Left ventricle myocardium inferior (tissue), 1 donor: ENCODE measurements at regions not wholly inside any gene's neighbourhood (a gene's known extent, or its start where the extent isn't known, plus 50 kb on each side); places are given as distances from the start of the nearest gene placed in this dataset.

Experiments
- DNase-seq: peaks from one replicate; pipeline ENCODE4 v3.0.0-alpha.2; 2020
- H3K27ac ChIP-seq: fragments of 200-600 bp; replicated peaks from 2 replicates; pipeline ENCODE4 v1.8.0; 2021
- H3K27me3 ChIP-seq: fragments of 200-600 bp; 2 replicates; pipeline ENCODE4 v1.8.0; 2021; ENCODE audit warnings: low read depth
- H3K36me3 ChIP-seq: fragments of 200-600 bp; 2 replicates; pipeline ENCODE4 v1.8.0; 2021
- H3K4me1 ChIP-seq: fragments of 200-600 bp; 2 replicates; pipeline ENCODE4 v1.8.0; 2021
- H3K4me3 ChIP-seq: fragments of 200-600 bp; 2 replicates; pipeline ENCODE4 v1.8.0; 2021; ENCODE audit warnings: mild to moderate bottlenecking, moderate library complexity
- H3K9me3 ChIP-seq: fragments of 200-600 bp; replicated peaks from 2 replicates; pipeline ENCODE4 v1.8.0; 2021
- CTCF ChIP-seq: fragments of 200-600 bp; IDR thresholded peaks from 2 replicates; pipeline ENCODE4 v1.8.0; 2021; ENCODE audit warnings: antibody characterized with exemption, mild to moderate bottlenecking, borderline replicate concordance
- intact Hi-C: fragments of 100-400 bp; cut with micrococcal nuclease; formaldehyde crosslinking; loops from one replicate; pipeline ENCODE4 v1.11.0; 2022
- donor health status: DM: no; HTN: yes; CAD: no; lungs with severe emphysema.

GRCh38 chr2:240209493-240209892, 69.0 kb upstream of the OTOS start:
- intact Hi-C loops, result no loop called here
- DNase-seq, result no peak
- no peak for TF ChIP-seq CTCF

DNA sequence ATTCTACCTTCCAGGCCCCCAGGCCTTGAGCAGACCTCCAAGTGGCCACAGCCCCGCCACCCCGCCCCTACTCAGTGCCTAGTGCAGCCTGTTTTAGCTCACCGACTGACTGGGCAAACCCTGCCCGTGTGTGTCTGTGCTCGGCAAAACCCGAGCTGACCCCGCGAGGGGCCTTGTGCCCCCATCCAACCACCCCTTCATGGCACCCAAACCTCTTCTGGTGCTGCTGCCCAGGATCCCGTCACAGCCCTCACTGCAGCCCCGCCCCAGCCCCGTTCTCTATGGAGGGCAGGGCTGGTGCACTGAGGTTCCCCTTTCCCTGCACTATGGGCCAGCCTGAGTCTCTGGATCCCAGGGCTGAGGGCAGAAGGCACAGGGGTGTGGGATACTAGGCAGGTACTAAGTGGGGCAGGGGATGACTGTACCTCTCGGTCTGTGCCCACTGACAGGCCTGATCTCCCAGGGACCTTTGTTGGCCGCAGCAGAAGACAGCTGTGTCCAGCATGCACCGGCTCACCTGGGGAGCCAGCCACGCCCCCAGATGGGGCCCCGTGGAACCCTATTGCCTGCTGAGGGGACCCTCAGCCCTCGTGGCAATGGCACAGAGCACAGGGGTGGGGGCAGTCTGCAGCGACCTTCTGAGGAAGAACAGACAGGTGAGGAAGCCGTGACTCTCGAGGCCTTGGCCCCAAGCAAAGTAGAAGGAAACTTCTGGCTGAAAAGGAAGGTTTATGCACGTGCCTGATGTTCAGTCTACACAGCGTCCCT, 69.9 kb upstream of the OTOS start:
- no peak for TF ChIP-seq CTCF
- no peaks in the 10 kb centered on the region for H3K36me3 ChIP-seq
- no peak overlapping the region for H3K4me3 ChIP-seq
- no peak for DNase-seq
- H3K27ac ChIP-seq, result no peak overlapping the region
- H3K9me3 ChIP-seq, result peaks cover 5% of the 10 kb centered on the region
- intact Hi-C loops, result no loop called here
- H3K27me3 ChIP-seq, result peaks cover 23% of the 10 kb centered on the region
- no peaks in the 10 kb centered on the region for H3K4me1 ChIP-seq

More at GRCh38 chr2:240209493-240209892, 69.0 kb upstream of the OTOS start:
- no peaks in the 10 kb centered on the region for H3K36me3 ChIP-seq
- no peaks in the 10 kb centered on the region for H3K4me1 ChIP-seq
- peaks cover 30% of the 10 kb centered on the region for H3K27me3 ChIP-seq
- H3K4me3 ChIP-seq, result no peak overlapping the region
- no peak overlapping the region for H3K27ac ChIP-seq
- peaks cover 5% of the 10 kb centered on the region for H3K9me3 ChIP-seq

- no peaks in the 10 kb centered on the region for H3K36me3 ChIP-seq
- no peak overlapping the region for H3K4me3 ChIP-seq
- peaks cover 27% of the 10 kb centered on the region for H3K27me3 ChIP-seq
- H3K27ac ChIP-seq, result no peak overlapping the region
- TF ChIP-seq CTCF, result no peak
- intact Hi-C loops, result no loop called here
- no peak for DNase-seq
- no peaks in the 10 kb centered on the region for H3K4me1 ChIP-seq
- H3K9me3 ChIP-seq, result peaks cover 5% of the 10 kb centered on the region
Measured at GRCh38 chr2:240211096-240211495, 70.6 kb upstream of the OTOS start.

DNA sequence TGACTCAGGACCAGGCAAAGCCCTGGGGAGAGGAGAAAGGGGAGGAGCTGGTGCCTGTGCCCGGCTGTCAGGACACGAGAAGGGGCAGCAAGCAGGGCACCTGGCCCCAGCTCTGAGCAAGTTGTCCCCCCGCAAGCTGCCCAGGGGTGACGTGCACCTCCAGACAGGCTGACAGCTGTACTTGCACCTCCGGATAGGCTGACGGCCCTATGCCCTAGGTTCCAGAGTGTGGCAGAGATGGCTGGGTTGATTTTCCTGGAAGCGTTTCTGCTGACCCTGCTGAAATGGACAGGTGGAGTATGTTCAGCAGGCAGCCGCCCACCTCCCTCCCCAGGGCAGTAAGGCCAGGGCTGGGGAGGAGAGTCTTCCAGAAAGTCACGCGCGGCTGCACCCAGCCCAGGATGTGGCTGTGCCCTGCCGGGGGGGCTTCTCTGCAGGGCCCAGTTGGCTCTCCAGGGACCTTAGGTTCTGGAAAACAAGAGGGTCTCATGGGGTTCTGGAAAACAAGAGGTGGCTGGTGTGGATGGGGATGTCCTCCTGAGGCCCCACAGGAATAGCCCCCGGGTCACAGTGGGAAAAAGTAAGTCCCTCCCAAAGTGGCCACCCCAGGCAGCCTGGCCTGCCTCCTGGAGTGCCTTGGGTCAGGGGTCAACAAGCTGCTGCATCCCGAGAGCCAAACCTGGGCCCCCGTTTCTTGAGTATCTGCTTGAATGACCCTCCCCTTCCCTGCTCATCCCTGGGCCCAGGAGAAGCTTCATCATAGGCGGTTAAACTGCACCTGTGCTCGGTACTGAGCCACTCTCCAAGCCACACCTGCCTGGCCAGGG, 71.4 kb upstream of the OTOS start:
- peaks cover 27% of the 10 kb centered on the region for H3K27me3 ChIP-seq
- H3K4me3 ChIP-seq, result no peak overlapping the region
- no peaks in the 10 kb centered on the region for H3K36me3 ChIP-seq
- no peak for TF ChIP-seq CTCF
- H3K27ac ChIP-seq, result no peak overlapping the region
- no peaks in the 10 kb centered on the region for H3K4me1 ChIP-seq
- no peak for DNase-seq
- H3K9me3 ChIP-seq, result peaks cover under 1% of the 10 kb centered on the region
- intact Hi-C loops, result no loop called here

DNA sequence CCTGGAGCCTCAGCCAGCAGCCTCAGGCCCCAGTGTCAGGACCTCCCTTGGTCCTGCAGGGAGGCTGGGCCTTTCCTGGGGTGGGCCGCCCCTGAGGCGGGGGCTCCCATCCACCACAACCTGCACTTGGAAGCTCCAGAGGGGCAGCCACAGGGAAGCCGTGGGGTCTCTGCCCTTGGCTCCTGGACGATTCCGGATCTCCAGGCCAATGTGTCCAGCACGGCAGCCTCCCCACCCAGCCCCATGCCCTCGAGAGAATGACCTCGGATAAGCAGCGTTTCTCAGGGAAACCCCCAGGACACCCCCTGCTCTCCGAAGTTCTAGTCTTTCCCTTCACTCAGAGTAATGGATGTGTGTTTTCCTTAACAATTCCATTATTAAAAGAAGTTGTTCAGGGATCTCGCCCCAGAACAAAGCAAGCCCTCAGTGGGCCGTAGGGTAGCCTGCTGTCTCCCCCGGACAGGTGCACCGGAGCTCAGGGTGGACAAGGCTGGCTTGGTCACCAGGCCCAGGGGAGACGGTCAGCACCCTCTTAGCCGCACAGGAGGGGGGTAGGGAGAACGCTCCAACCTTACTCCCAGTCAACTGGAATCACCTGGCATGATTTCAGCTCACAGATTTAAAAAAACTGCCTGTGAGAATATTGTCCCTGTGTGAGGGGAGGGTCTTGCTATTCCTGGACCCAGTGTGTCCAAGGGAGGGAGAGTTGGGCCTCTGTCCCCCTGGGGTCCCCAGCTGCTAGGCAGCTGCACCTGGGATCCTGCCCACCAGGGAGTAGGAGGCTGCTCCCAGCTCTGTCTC, 72.2 kb upstream of the OTOS start:
- Histone ChIP-seq H3K27ac (no peak overlapping the region), H3K27me3 (peaks cover 27% of the 10 kb centered on the region), H3K9me3 (no peaks in the 10 kb centered on the region), H3K4me3 (no peak overlapping the region), H3K4me1 (no peaks in the 10 kb centered on the region), H3K36me3 (no peaks in the 10 kb centered on the region)
- TF ChIP-seq CTCF, result no peak
- intact Hi-C loops, result no loop called here
- DNase-seq, result no peak
